ENCODE measurements at regions not wholly inside any gene's neighbourhood (a gene's known extent, or its start where the extent isn't known, plus 50 kb on each side); places are given as distances from the start of the nearest gene placed in this dataset.

DNA sequence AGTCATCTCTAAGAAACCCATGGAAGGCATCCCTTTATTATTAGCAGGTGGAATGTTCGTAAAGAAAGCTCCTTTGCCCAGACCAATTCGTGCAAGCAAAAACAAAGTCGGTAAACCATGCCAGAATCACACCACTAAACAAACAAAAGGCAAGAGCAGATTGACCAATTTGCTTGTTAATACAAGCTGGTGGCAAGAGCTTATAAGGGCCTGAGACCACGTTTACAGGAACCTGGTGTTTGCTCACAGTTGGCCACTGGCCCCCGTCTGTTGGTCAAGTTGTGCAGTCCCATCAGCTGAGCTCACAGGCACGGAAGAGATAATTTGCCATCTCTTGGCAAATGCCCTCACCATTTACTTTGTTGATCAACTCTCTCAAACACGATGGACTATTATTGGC is 342.2 kb upstream of the MKI67 start:
- Histone ChIP-seq H3K4me1 (ENCODE audit: control insufficient read depth in 4 of 4, insufficient read depth in 4 of 4, low read length in 3 of 4) (no peaks in the 10 kb centered on the region), H3K27me3 (ENCODE audit: control insufficient read depth in 4 of 4, insufficient read depth in 4 of 4, low read length in 3 of 4) (no peaks in the 10 kb centered on the region), H3K27ac (ENCODE audit: low read depth in 1 of 2, low read length in 2 of 2) (no peak overlapping the region), H3K36me3 (ENCODE audit: control insufficient read depth in 4 of 4, insufficient read depth in 3 of 4, low read depth in 1 of 4, low read length in 3 of 4) (no peaks in the 10 kb centered on the region), H3K9me3 (ENCODE audit: control insufficient read depth in 4 of 4, low read length in 3 of 4) (no peaks in the 10 kb centered on the region), H3K4me3 (ENCODE audit: low read depth in 1 of 3, low read length in 3 of 3) (no peak overlapping the region), H3K9ac (ENCODE audit: low read depth in 1 of 2, low read length in 2 of 2) (no peak overlapping the region)
- WGBS = 43% methylated on average over 7 of the region's 7 CpGs
- TF ChIP-seq, protein P1, sequence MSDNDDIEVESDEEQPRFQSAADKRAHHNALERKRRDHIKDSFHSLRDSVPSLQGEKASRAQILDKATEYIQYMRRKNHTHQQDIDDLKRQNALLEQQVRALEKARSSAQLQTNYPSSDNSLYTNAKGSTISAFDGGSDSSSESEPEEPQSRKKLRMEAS (IDR thresholded peaks at IDR 0.05) = no peak
- TF ChIP-seq SP1 (IDR thresholded peaks at IDR 0.05) (no peak), NR2F2 (IDR thresholded peaks at IDR 0.05) (no peak), HNF4A (conservative IDR thresholded peaks at IDR 0.05) (no peak), YY1 (IDR thresholded peaks at IDR 0.05) (no peak), HNF4G (IDR thresholded peaks at IDR 0.05) (no peak), FOXA1 (IDR thresholded peaks at IDR 0.05) (no peak)
- TF ChIP-seq, protein P2, sequence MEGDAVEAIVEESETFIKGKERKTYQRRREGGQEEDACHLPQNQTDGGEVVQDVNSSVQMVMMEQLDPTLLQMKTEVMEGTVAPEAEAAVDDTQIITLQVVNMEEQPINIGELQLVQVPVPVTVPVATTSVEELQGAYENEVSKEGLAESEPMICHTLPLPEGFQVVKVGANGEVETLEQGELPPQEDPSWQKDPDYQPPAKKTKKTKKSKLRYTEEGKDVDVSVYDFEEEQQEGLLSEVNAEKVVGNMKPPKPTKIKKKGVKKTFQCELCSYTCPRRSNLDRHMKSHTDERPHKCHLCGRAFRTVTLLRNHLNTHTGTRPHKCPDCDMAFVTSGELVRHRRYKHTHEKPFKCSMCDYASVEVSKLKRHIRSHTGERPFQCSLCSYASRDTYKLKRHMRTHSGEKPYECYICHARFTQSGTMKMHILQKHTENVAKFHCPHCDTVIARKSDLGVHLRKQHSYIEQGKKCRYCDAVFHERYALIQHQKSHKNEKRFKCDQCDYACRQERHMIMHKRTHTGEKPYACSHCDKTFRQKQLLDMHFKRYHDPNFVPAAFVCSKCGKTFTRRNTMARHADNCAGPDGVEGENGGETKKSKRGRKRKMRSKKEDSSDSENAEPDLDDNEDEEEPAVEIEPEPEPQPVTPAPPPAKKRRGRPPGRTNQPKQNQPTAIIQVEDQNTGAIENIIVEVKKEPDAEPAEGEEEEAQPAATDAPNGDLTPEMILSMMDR (IDR thresholded peaks at IDR 0.05; ENCODE audit: low read depth, low read length, missing input control) = no peak
- no peak for DNase-seq (ENCODE audit: low spot score)

DNA sequence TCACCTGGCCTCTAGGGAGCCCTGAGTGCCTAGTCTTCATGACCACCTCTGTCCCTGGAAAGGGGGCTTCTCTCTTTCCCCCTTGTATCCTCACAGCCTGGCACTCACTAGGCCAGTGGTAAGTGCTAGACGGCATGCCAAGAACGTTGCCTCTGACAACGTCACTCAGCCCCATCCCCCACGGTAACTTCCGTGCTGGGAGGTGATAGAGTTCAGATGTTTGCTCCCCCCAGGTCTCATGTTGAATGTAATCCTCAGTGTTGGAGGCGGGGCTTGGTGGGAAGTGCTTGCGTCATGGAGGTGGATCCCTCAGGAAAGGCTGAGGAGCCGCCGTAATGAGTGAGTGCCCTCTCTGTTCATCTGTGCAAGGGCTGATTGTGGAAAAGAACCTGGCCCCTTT is 343.3 kb upstream of the MKI67 start:
- no peak overlapping the region for H3K4me3 ChIP-seq (ENCODE audit: low read depth in 1 of 3, low read length in 3 of 3)
- 68% methylated on average over 9 of the region's 9 CpGs for WGBS
- no peaks in the 10 kb centered on the region for H3K27me3 ChIP-seq (ENCODE audit: control insufficient read depth in 4 of 4, insufficient read depth in 4 of 4, low read length in 3 of 4)
- no peaks in the 10 kb centered on the region for H3K36me3 ChIP-seq (ENCODE audit: control insufficient read depth in 4 of 4, insufficient read depth in 3 of 4, low read depth in 1 of 4, low read length in 3 of 4)
- no peaks in the 10 kb centered on the region for H3K9me3 ChIP-seq (ENCODE audit: control insufficient read depth in 4 of 4, low read length in 3 of 4)
- TF ChIP-seq, protein P3, sequence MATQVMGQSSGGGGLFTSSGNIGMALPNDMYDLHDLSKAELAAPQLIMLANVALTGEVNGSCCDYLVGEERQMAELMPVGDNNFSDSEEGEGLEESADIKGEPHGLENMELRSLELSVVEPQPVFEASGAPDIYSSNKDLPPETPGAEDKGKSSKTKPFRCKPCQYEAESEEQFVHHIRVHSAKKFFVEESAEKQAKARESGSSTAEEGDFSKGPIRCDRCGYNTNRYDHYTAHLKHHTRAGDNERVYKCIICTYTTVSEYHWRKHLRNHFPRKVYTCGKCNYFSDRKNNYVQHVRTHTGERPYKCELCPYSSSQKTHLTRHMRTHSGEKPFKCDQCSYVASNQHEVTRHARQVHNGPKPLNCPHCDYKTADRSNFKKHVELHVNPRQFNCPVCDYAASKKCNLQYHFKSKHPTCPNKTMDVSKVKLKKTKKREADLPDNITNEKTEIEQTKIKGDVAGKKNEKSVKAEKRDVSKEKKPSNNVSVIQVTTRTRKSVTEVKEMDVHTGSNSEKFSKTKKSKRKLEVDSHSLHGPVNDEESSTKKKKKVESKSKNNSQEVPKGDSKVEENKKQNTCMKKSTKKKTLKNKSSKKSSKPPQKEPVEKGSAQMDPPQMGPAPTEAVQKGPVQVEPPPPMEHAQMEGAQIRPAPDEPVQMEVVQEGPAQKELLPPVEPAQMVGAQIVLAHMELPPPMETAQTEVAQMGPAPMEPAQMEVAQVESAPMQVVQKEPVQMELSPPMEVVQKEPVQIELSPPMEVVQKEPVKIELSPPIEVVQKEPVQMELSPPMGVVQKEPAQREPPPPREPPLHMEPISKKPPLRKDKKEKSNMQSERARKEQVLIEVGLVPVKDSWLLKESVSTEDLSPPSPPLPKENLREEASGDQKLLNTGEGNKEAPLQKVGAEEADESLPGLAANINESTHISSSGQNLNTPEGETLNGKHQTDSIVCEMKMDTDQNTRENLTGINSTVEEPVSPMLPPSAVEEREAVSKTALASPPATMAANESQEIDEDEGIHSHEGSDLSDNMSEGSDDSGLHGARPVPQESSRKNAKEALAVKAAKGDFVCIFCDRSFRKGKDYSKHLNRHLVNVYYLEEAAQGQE (IDR thresholded peaks at IDR 0.05) = no peak
- TF ChIP-seq, protein P4, sequence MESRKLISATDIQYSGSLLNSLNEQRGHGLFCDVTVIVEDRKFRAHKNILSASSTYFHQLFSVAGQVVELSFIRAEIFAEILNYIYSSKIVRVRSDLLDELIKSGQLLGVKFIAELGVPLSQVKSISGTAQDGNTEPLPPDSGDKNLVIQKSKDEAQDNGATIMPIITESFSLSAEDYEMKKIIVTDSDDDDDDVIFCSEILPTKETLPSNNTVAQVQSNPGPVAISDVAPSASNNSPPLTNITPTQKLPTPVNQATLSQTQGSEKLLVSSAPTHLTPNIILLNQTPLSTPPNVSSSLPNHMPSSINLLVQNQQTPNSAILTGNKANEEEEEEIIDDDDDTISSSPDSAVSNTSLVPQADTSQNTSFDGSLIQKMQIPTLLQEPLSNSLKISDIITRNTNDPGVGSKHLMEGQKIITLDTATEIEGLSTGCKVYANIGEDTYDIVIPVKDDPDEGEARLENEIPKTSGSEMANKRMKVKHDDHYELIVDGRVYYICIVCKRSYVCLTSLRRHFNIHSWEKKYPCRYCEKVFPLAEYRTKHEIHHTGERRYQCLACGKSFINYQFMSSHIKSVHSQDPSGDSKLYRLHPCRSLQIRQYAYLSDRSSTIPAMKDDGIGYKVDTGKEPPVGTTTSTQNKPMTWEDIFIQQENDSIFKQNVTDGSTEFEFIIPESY (IDR thresholded peaks at IDR 0.05) = no peak
- no peak for TF ChIP-seq RXRA (IDR thresholded peaks at IDR 0.05)
- TF ChIP-seq FOXA2 (IDR thresholded peaks at IDR 0.05) = no peak
- TF ChIP-seq, protein P1 (IDR thresholded peaks at IDR 0.05) = no peak
- TF ChIP-seq TAF1 (conservative IDR thresholded peaks at IDR 0.05) = no peak
- TF ChIP-seq EGR1 (IDR thresholded peaks at IDR 0.05; ENCODE audit: low read depth in 2 of 2) = no peak
- TF ChIP-seq HNF4G (IDR thresholded peaks at IDR 0.05) = no peak
- TF ChIP-seq, protein P5, sequence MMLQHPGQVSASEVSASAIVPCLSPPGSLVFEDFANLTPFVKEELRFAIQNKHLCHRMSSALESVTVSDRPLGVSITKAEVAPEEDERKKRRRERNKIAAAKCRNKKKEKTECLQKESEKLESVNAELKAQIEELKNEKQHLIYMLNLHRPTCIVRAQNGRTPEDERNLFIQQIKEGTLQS (IDR thresholded peaks at IDR 0.05) = no peak
- TF ChIP-seq GABPA (IDR thresholded peaks at IDR 0.05 in 1 of 2, conservative IDR thresholded peaks at IDR 0.05 in 1 of 2) = no peak
- TF ChIP-seq, protein P2 (IDR thresholded peaks at IDR 0.05; ENCODE audit: low read depth, low read length, missing input control) = no peak
- no peaks in the 10 kb centered on the region for H3K4me1 ChIP-seq (ENCODE audit: control insufficient read depth in 4 of 4, insufficient read depth in 4 of 4, low read length in 3 of 4)
- no peak overlapping the region for H3K9ac ChIP-seq (ENCODE audit: low read depth in 1 of 2, low read length in 2 of 2)
- DNase-seq (ENCODE audit: low spot score) = no peak
- no peak overlapping the region for H3K27ac ChIP-seq (ENCODE audit: low read depth in 1 of 2, low read length in 2 of 2)

Measured in liver (tissue), 8 donors.